ENCODE measurements at regions not wholly inside any gene's neighbourhood (a gene's known extent, or its start where the extent isn't known, plus 50 kb on each side); places are given as distances from the start of the nearest gene placed in this dataset.

GRCh38 chr4:22587253-22587652, 71.4 kb upstream of the ADGRA3 start:
- Histone ChIP-seq H3K4me2 (ENCODE audit: low read length) (no peak overlapping the region), H2AFZ (ENCODE audit: low read depth, low read length) (no peak overlapping the region), H3K9ac (ENCODE audit: low read length) (no peak overlapping the region), H3K27me3 (ENCODE audit: insufficient read depth, low read depth, low read length) (no peaks in the 10 kb centered on the region), H3F3A (ENCODE audit: insufficient read depth, low read length, poor library complexity, severe bottlenecking) (no peaks in the 10 kb centered on the region), H3K27ac (ENCODE audit: low read length) (no peak overlapping the region), H3K9me2 (ENCODE audit: insufficient read depth, low read length) (no peaks in the 10 kb centered on the region), H3K4me3 (ENCODE audit: low read length) (no peak overlapping the region), H3K36me3 (ENCODE audit: insufficient read depth, low read length) (no peaks in the 10 kb centered on the region), H4K20me1 (ENCODE audit: insufficient read depth) (no peaks in the 10 kb centered on the region), H3K79me2 (replicated peaks; ENCODE audit: insufficient read depth, low read length) (no peaks in the 10 kb centered on the region), H3K9me3 (ENCODE audit: low read length) (no peaks in the 10 kb centered on the region)
- TF ChIP-seq REST (IDR thresholded peaks at IDR 0.05; ENCODE audit: borderline replicate concordance): no peak
- TF ChIP-seq, protein P1, sequence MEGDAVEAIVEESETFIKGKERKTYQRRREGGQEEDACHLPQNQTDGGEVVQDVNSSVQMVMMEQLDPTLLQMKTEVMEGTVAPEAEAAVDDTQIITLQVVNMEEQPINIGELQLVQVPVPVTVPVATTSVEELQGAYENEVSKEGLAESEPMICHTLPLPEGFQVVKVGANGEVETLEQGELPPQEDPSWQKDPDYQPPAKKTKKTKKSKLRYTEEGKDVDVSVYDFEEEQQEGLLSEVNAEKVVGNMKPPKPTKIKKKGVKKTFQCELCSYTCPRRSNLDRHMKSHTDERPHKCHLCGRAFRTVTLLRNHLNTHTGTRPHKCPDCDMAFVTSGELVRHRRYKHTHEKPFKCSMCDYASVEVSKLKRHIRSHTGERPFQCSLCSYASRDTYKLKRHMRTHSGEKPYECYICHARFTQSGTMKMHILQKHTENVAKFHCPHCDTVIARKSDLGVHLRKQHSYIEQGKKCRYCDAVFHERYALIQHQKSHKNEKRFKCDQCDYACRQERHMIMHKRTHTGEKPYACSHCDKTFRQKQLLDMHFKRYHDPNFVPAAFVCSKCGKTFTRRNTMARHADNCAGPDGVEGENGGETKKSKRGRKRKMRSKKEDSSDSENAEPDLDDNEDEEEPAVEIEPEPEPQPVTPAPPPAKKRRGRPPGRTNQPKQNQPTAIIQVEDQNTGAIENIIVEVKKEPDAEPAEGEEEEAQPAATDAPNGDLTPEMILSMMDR (IDR thresholded peaks at IDR 0.05; ENCODE audit: poor library complexity, severe bottlenecking): no peak
- TF ChIP-seq SMC3 (conservative IDR thresholded peaks at IDR 0.05; ENCODE audit: poor library complexity): no peak
- no peak for TF ChIP-seq RAD21 (conservative IDR thresholded peaks at IDR 0.05)
- TF ChIP-seq TAF1 (IDR thresholded peaks at IDR 0.05; ENCODE audit: low read depth): no peak
- no peak for TF ChIP-seq EZH2 (IDR thresholded peaks at IDR 0.05; ENCODE audit: borderline replicate concordance, insufficient read depth, low read length, poor library complexity, severe bottlenecking)
- TF ChIP-seq POLR2AphosphoS5 (IDR thresholded peaks at IDR 0.05): no peak
- no peak for TF ChIP-seq MXI1 (conservative IDR thresholded peaks at IDR 0.05; ENCODE audit: poor library complexity, severe bottlenecking)
- TF ChIP-seq EP300 (conservative IDR thresholded peaks at IDR 0.05; ENCODE audit: poor library complexity, severe bottlenecking): no peak

DNA sequence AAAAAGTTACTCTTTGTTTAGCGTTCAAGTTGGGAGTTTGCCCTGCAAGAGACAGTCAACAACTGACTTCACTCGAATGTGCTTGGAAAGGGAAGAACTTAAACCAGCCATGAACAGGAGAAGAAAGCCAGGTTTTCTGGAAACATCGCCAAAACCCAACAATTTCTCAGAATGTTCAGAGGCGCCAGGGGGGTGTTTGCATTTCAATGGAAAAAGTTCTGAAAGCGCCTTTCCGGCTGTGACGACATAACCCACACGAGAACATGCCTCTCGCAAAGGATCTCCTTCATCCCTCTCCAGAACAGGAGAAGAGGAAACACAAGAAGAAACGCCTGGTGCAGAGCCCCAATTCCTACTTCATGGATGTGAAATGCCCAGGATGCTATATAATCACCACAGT, 78.1 kb upstream of the ADGRA3 start:
- TF ChIP-seq TAF1 (IDR thresholded peaks at IDR 0.05; ENCODE audit: low read depth): no peak
- TF ChIP-seq REST (IDR thresholded peaks at IDR 0.05; ENCODE audit: borderline replicate concordance): no peak
- TF ChIP-seq RAD21 (conservative IDR thresholded peaks at IDR 0.05): no peak
- TF ChIP-seq EP300 (conservative IDR thresholded peaks at IDR 0.05; ENCODE audit: poor library complexity, severe bottlenecking): no peak
- no peak for TF ChIP-seq MXI1 (conservative IDR thresholded peaks at IDR 0.05; ENCODE audit: poor library complexity, severe bottlenecking)
- TF ChIP-seq POLR2AphosphoS5 (IDR thresholded peaks at IDR 0.05): no peak
- TF ChIP-seq, protein P1 (IDR thresholded peaks at IDR 0.05; ENCODE audit: poor library complexity, severe bottlenecking): no peak
- TF ChIP-seq EZH2 (IDR thresholded peaks at IDR 0.05; ENCODE audit: borderline replicate concordance, insufficient read depth, low read length, poor library complexity, severe bottlenecking): no peak
- Histone ChIP-seq H3K27ac (ENCODE audit: low read length) (no peak overlapping the region), H3K79me2 (replicated peaks; ENCODE audit: insufficient read depth, low read length) (no peaks in the 10 kb centered on the region), H4K20me1 (ENCODE audit: insufficient read depth) (no peaks in the 10 kb centered on the region), H3K27me3 (ENCODE audit: insufficient read depth, low read depth, low read length) (no peaks in the 10 kb centered on the region), H3K4me3 (ENCODE audit: low read length) (no peak overlapping the region), H3F3A (ENCODE audit: insufficient read depth, low read length, poor library complexity, severe bottlenecking) (no peaks in the 10 kb centered on the region), H3K9me3 (ENCODE audit: low read length) (no peaks in the 10 kb centered on the region), H3K36me3 (ENCODE audit: insufficient read depth, low read length) (no peaks in the 10 kb centered on the region), H2AFZ (ENCODE audit: low read depth, low read length) (no peak overlapping the region), H3K9ac (ENCODE audit: low read length) (no peak overlapping the region), H3K4me2 (ENCODE audit: low read length) (no peak overlapping the region), H3K9me2 (ENCODE audit: insufficient read depth, low read length) (no peaks in the 10 kb centered on the region)

Data from neural cell (in vitro differentiated cells).